ENCODE measurements at regions not wholly inside any gene's neighbourhood (a gene's known extent, or its start where the extent isn't known, plus 50 kb on each side); places are given as distances from the start of the nearest gene placed in this dataset.

- no TSS peak for BruUV-seq (replicated peaks)
- ChIA-PET CTCF (no interaction called here), POLR2A (no interaction called here), RAD21 (ENCODE audit: low non-redundant PET in 1 of 2, low total read pairs in 2 of 2, uncharacterized antibody in 2 of 2, unreplicated experiment in 2 of 2) (no interaction called here)
- Histone ChIP-seq H3K27ac (ENCODE audit: low read depth, low read length) (no peak overlapping the region), H3K36me3 (ENCODE audit: control insufficient read depth in 1 of 2, insufficient read depth in 2 of 2, low read length in 2 of 2) (no peaks in the 10 kb centered on the region), H3K79me2 (ENCODE audit: insufficient read depth, low read length) (no peaks in the 10 kb centered on the region), H4K20me1 (ENCODE audit: insufficient read depth) (no peaks in the 10 kb centered on the region), H3K4me1 (ENCODE audit: control insufficient read depth in 1 of 2, insufficient read depth in 2 of 2, low read length in 2 of 2) (peaks cover 22 to 28% of the 10 kb centered on the region in 2 experiments), H3K9me3 (ENCODE audit: control insufficient read depth in 1 of 2, insufficient read depth in 1 of 2, low read depth in 1 of 2, low read length in 2 of 2) (no peaks in the 10 kb centered on the region), H2AFZ (ENCODE audit: low read depth, low read length, poor library complexity, severe bottlenecking) (no peak overlapping the region), H3K4me2 (ENCODE audit: low read length) (no peak overlapping the region), H3K4me3 (replicated peaks in 1 of 2; ENCODE audit: low read depth in 1 of 2, low read length in 2 of 2) (no peak overlapping the region), H3K9ac (ENCODE audit: low read length) (no peak overlapping the region), H3K9me2 (ENCODE audit: insufficient read depth) (no peaks in the 10 kb centered on the region), H3K27me3 (ENCODE audit: insufficient read depth, low read length) (no peaks in the 10 kb centered on the region)
- ATAC-seq (no peak), DNase-seq (ENCODE audit: low read depth, low spot score) (no peak)
- intact Hi-C loops (cut with micrococcal nuclease), result no loop called here
- TF ChIP-seq RAD21 (IDR thresholded peaks at IDR 0.05; ENCODE audit: low read depth), result no peak
- TF ChIP-seq ZFX (IDR thresholded peaks at IDR 0.05), result no peak
- TF ChIP-seq ATF3 (IDR thresholded peaks at IDR 0.05), result no peak
- TF ChIP-seq REST (IDR thresholded peaks at IDR 0.05; ENCODE audit: low read depth), result no peak
- TF ChIP-seq TCF7L2 (IDR thresholded peaks at IDR 0.05; ENCODE audit: borderline replicate concordance, extremely low read depth, insufficient read depth, insufficient read length), result no peak
- TF ChIP-seq ZNF274 (IDR thresholded peaks at IDR 0.05; ENCODE audit: low read depth, low read length), result no peak
- TF ChIP-seq EGR1 (IDR thresholded peaks at IDR 0.05; ENCODE audit: low read depth), result no peak
- no peak for TF ChIP-seq EZH2 (IDR thresholded peaks at IDR 0.05)
- TF ChIP-seq CBX3 (IDR thresholded peaks at IDR 0.05; ENCODE audit: low read depth), result no peak
- no peak for TF ChIP-seq SIN3A (IDR thresholded peaks at IDR 0.05; ENCODE audit: low read depth)
These were observed 54.1 kb downstream of the PITPNM2 start for GRCh38 chr12:123096741-123097140.

All from HCT116 (cell line).